H1 (cell line): ENCODE measurements at regions not wholly inside any gene's neighbourhood (a gene's known extent, or its start where the extent isn't known, plus 50 kb on each side); places are given as distances from the start of the nearest gene placed in this dataset.

Experiments
- ASH2L ChIP-seq: fragments of 200-600, 300-600 bp; sonication (generic); IDR thresholded peaks from one replicate; pipeline ENCODE4 v1.7.1; 2017; ENCODE audit warnings: low read length
- EGR1 ChIP-seq: IDR thresholded peaks from 2 replicates; pipeline ENCODE4 v1.6.1; 2011; ENCODE audit warnings: low read depth, low read length, borderline replicate concordance
- EP300 ChIP-seq, 2 experiments: IDR thresholded peaks; 1 replicate in 1 of 2; 2 replicates in 1 of 2; pipeline ENCODE4 v1.6.1; 2011 to 2012; ENCODE audit warnings: low read depth in 2 of 2, low read length in 2 of 2, mild to moderate bottlenecking in 2 of 2, borderline replicate concordance in 1 of 2, inconsistent platforms in 1 of 2, moderate library complexity in 1 of 2
- GABPA ChIP-seq: IDR thresholded peaks from 2 replicates; pipeline ENCODE4 v1.6.1; 2011; ENCODE audit warnings: mild to moderate bottlenecking, low read length, moderate library complexity, borderline replicate concordance; ENCODE audit not compliant: insufficient read depth
- MAX ChIP-seq: IDR thresholded peaks from 2 replicates; pipeline ENCODE4 v1.6.1; 2012; ENCODE audit warnings: inconsistent platforms
- POLR2A ChIP-seq, 2 experiments: IDR thresholded peaks; 1 replicate in 1 of 2; 2 replicates in 1 of 2; pipeline ENCODE4 v1.6.1; 2011; ENCODE audit warnings: low read depth in 2 of 2, low read length in 2 of 2, mild to moderate bottlenecking in 2 of 2; ENCODE audit errors: control extremely low read depth in 1 of 2
- POLR2AphosphoS5 ChIP-seq: IDR thresholded peaks from 2 replicates; pipeline ENCODE4 v1.6.1; 2011; ENCODE audit warnings: low read depth, low read length
- SP1 ChIP-seq: IDR thresholded peaks from 2 replicates; pipeline ENCODE4 v1.6.1; 2011; ENCODE audit warnings: low read depth, low read length
- TCF12 ChIP-seq: IDR thresholded peaks from 2 replicates; pipeline ENCODE4 v1.6.1; 2011; ENCODE audit warnings: low read depth, mild to moderate bottlenecking, low read length
- TEAD4 ChIP-seq: IDR thresholded peaks from 2 replicates; pipeline ENCODE4 v1.6.1; 2012; ENCODE audit warnings: low read depth, low read length, inconsistent platforms, mixed read lengths
- USF2 ChIP-seq: IDR thresholded peaks from 2 replicates; pipeline ENCODE4 v1.6.1; 2011; ENCODE audit warnings: low read length, improper control_type of control experiment
- YY1 ChIP-seq: IDR thresholded peaks from 2 replicates; pipeline ENCODE4 v1.6.1; 2011; ENCODE audit warnings: low read depth, mild to moderate bottlenecking, low read length
- TF ChIP-seq, protein P1 (sequence below), 3 experiments: IDR thresholded peaks; 1 replicate in 2 of 3; 2 replicates in 1 of 3; pipeline versions ENCODE4 v1.5.1 to v1.6.1; 2011; ENCODE audit warnings: low read length in 3 of 3, mild to moderate bottlenecking in 3 of 3, inconsistent platforms in 2 of 3, low read depth in 1 of 3, moderate library complexity in 1 of 3; ENCODE audit not compliant: insufficient read depth in 1 of 3; ENCODE audit errors: control extremely low read depth in 1 of 3
- TF ChIP-seq, protein P2 (sequence below): IDR thresholded peaks from 2 replicates; pipeline ENCODE4 v1.6.1; 2012; ENCODE audit warnings: low read length, inconsistent platforms

DNA sequence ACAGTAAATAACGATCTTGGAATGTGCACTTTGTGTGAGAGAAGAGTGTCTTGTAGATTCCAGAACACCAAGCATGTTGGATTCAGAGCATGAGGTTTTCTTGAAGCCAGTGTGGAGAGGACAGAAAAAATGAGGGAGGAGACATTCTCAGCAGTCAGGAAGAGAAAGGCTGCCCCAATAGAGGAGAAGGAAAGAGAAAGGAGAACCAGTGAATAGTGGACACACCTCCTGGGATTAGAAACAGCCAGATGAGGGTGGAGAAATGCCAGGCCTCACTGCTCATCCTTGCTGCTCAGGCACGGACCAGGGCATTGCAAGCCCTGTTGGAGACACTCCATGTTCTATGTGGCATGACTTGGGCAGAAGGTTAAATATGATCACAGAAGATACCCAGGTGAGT, 69.0 kb upstream of the KAZN start:
- TF ChIP-seq POLR2A (IDR thresholded peaks at IDR 0.05; ENCODE audit: control extremely low read depth in 1 of 2, low read depth in 2 of 2, low read length in 2 of 2) (no peak), SP1 (no peak), EGR1 (no peak), GABPA (no peak), YY1 (no peak), USF2 (no peak), ASH2L (no peak), EP300 (IDR thresholded peaks at IDR 0.05; ENCODE audit: borderline replicate concordance in 1 of 2, low read depth in 2 of 2, low read length in 2 of 2) (no peak), MAX (no peak), POLR2AphosphoS5 (no peak), TCF12 (no peak), TEAD4 (no peak)
- TF ChIP-seq, protein P1, sequence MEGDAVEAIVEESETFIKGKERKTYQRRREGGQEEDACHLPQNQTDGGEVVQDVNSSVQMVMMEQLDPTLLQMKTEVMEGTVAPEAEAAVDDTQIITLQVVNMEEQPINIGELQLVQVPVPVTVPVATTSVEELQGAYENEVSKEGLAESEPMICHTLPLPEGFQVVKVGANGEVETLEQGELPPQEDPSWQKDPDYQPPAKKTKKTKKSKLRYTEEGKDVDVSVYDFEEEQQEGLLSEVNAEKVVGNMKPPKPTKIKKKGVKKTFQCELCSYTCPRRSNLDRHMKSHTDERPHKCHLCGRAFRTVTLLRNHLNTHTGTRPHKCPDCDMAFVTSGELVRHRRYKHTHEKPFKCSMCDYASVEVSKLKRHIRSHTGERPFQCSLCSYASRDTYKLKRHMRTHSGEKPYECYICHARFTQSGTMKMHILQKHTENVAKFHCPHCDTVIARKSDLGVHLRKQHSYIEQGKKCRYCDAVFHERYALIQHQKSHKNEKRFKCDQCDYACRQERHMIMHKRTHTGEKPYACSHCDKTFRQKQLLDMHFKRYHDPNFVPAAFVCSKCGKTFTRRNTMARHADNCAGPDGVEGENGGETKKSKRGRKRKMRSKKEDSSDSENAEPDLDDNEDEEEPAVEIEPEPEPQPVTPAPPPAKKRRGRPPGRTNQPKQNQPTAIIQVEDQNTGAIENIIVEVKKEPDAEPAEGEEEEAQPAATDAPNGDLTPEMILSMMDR (IDR thresholded peaks at IDR 0.05; ENCODE audit: control extremely low read depth in 1 of 3, insufficient read depth in 1 of 3, low read depth in 1 of 3, low read length in 3 of 3): no peak
- TF ChIP-seq, protein P2, sequence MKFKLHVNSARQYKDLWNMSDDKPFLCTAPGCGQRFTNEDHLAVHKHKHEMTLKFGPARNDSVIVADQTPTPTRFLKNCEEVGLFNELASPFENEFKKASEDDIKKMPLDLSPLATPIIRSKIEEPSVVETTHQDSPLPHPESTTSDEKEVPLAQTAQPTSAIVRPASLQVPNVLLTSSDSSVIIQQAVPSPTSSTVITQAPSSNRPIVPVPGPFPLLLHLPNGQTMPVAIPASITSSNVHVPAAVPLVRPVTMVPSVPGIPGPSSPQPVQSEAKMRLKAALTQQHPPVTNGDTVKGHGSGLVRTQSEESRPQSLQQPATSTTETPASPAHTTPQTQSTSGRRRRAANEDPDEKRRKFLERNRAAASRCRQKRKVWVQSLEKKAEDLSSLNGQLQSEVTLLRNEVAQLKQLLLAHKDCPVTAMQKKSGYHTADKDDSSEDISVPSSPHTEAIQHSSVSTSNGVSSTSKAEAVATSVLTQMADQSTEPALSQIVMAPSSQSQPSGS: no peak
